AG04450 (cell line): ENCODE measurements at regions not wholly inside any gene's neighbourhood (a gene's known extent, or its start where the extent isn't known, plus 50 kb on each side); places are given as distances from the start of the nearest gene placed in this dataset.
"Not testable (repeated sequence)": the region's sequence is repeated elsewhere in the genome, so short reads cannot be mapped to it uniquely, and the experiment has no call there.

ENCODE experiments used
- CTCF ChIA-PET: fragments of 300-600, 350-600 bp; formaldehyde crosslinking; extraction: SDS; loops from one replicate; lab custom pipeline; 2022; ENCODE audit warnings: antibody characterized with exemption, inconsistent platforms; lab: Charles Lee
- POLR2A ChIA-PET: fragments of 350-600 bp; formaldehyde crosslinking; extraction: SDS; loops from one replicate; lab custom pipeline; 2021; ENCODE audit warnings: antibody characterized with exemption, inconsistent platforms; lab: Yijun Ruan, JAX
- DNase-seq: peaks from one replicate; pipeline ENCODE4 v3.0.0-alpha.2; 2011; ENCODE audit warnings: low read depth, low spot score
- H3K27ac ChIP-seq: one replicate; pipeline ENCODE4 v1.5.1; 2012; ENCODE audit warnings: low read depth, low read length, control low read depth
- H3K27me3 ChIP-seq: one replicate; pipeline ENCODE4 v1.6.0; 2012; ENCODE audit warnings: low read length; ENCODE audit not compliant: control insufficient read depth, insufficient read depth
- H3K4me3 ChIP-seq: 2 replicates; pipeline ENCODE4 v1.5.1; 2011; ENCODE audit warnings: mild to moderate bottlenecking, low read depth, low read length, control low read depth
- H3K9me3 ChIP-seq: 2 replicates; pipeline ENCODE4 v1.5.1; 2012; ENCODE audit warnings: low read length; ENCODE audit not compliant: control insufficient read depth, insufficient read depth
- TF ChIP-seq, protein P1 (sequence below): IDR thresholded peaks from 2 replicates; pipeline ENCODE4 v1.5.1; 2011; ENCODE audit warnings: low read depth, low read length, control low read depth, inconsistent platforms

DNA sequence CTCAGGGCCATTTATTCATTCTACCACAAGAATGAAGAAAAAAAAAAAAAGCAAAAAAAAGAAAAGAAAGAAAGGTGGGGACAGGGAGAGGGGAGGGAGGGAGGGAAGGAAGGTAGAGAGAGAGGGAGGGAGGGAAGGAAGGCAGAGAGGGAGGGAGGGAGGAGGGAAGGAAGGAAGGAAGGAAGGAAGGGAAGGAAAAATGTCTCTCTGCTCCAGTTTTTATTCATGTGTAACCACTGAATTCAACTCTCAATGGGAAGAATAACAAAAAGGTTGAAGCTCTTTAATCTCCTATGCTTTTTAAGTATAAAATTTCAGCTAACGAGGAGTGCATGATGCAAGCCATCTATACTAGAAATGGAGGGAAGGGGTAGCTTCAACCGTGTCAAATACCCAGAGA, 287.3 kb downstream of the MREG start:
- no peaks in the 10 kb centered on the region for H3K27me3 ChIP-seq
- no peaks in the 10 kb centered on the region for H3K9me3 ChIP-seq
- ChIA-PET CTCF (no interaction called here), POLR2A (no interaction called here)
- H3K27ac ChIP-seq = no peak overlapping the region
- H3K4me3 ChIP-seq = no peak overlapping the region
- DNase-seq = no peak
- TF ChIP-seq, protein P1, sequence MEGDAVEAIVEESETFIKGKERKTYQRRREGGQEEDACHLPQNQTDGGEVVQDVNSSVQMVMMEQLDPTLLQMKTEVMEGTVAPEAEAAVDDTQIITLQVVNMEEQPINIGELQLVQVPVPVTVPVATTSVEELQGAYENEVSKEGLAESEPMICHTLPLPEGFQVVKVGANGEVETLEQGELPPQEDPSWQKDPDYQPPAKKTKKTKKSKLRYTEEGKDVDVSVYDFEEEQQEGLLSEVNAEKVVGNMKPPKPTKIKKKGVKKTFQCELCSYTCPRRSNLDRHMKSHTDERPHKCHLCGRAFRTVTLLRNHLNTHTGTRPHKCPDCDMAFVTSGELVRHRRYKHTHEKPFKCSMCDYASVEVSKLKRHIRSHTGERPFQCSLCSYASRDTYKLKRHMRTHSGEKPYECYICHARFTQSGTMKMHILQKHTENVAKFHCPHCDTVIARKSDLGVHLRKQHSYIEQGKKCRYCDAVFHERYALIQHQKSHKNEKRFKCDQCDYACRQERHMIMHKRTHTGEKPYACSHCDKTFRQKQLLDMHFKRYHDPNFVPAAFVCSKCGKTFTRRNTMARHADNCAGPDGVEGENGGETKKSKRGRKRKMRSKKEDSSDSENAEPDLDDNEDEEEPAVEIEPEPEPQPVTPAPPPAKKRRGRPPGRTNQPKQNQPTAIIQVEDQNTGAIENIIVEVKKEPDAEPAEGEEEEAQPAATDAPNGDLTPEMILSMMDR = no peak

DNA sequence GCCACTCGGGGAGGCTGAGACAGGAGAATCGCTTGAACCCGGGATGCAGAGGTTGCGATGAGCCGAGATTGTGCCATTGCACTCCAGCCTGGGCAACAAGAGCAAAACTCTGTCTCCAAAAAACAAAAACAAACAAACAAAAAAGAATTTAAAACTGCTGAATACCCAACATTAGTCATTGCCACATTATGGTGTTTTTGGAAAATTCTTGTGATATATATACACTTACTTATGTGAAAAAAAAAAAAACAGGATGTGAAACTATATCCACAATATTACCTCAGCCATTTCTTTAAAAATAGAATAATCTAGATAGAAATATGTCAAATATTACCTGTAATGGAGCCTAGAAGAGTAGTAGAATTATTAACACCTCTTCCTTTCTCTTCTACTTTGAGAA, 288.3 kb upstream of the FN1 start:
- DNase-seq = no peak
- TF ChIP-seq, protein P1 = no peak
- H3K27ac ChIP-seq = no peak overlapping the region
- H3K4me3 ChIP-seq = no peak overlapping the region
- no peaks in the 10 kb centered on the region for H3K27me3 ChIP-seq
- POLR2A ChIA-PET = interaction anchor here (0.7 kb wide), 1 partner anchor 413 kb away, joined by 3 read pairs; no protein-coding TSS in a partner anchor
- no peaks in the 10 kb centered on the region for H3K9me3 ChIP-seq
- CTCF ChIA-PET = no interaction called here

DNA sequence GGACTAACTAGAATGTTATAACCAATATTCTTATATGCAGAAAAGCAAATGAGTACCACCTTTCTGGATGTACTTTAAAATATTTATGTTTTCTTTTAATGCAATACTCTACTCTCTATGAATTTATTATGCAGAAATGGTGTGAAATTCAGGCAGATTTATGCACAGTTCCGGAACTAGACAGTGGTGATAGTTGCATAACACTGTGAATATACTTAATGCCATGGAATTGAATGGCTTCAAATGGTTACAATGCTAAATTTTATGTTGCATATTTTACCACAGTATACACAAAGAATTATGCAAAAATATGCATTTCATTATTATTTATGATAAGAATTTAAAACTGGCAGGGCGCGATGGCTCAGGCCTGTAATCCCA, 287.8 kb upstream of the FN1 start:
- ChIA-PET CTCF (no interaction called here), POLR2A (no interaction called here)
- TF ChIP-seq, protein P1 = no peak
- no peak overlapping the region for H3K27ac ChIP-seq
- no peak for DNase-seq
- no peaks in the 10 kb centered on the region for H3K27me3 ChIP-seq
- H3K9me3 ChIP-seq = no peaks in the 10 kb centered on the region
- no peak overlapping the region for H3K4me3 ChIP-seq

DNA sequence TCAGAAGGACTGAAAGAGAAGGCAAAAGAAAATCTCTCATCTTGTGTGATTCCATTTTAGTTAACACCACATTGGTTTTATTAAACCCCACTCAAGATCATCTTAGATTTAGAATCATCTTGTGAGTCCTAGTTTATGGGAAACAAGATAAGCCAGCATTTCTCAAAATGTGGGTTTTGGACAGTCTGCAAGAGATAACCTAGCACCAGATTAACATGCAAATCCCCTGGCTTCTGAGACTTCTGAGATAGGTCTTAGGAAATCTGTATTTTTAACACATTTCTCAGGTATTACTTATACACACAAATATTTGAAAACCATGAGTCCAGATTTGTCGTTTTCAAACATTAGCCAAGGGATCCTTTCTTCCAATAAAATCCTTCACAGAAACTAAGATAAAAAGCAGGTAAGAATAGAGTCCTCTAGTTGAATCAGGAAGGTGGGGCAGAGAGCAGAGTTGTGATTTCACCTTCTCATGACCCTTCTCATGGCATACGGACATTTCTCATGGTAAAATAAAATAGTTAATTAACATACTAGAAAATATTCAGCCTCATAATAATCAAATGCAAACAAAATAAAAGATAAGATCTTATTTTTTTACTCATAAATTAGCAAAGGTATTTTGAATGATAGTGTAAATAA, 287.2 kb upstream of the FN1 start:
- no peak overlapping the region for H3K4me3 ChIP-seq
- ChIA-PET POLR2A (no interaction called here), CTCF (interaction anchor here (1.0 kb wide), 1 partner anchor 269 kb away, joined by 4 read pairs; no protein-coding TSS in a partner anchor)
- H3K27me3 ChIP-seq = no peaks in the 10 kb centered on the region
- no peaks in the 10 kb centered on the region for H3K9me3 ChIP-seq
- H3K27ac ChIP-seq = no peak overlapping the region
- DNase-seq = no peak
- TF ChIP-seq, protein P1 = no peak

DNA sequence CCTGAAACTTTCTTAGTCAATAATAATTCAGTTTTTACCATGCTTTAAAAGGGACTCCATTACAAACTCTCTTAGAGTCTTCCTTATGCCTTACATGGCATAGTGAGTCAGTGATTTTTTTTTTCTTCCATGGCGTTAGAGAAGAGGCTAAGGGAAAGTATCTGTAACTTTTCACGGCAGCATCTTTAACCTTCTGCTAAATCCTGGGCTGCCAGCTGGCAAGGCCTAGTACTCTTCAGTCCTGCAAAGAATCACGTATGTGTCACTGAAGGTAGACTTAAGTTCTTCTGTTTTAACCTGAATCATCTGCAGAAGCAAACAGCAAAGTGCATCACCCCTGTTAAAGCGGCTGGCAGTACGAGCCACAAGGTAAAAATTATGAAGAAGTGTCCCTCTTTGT, 286.3 kb upstream of the FN1 start:
- no peak overlapping the region for H3K4me3 ChIP-seq
- DNase-seq = no peak
- CTCF ChIA-PET = interaction anchor here (1.0 kb wide), 1 partner anchor 268 kb away, joined by 4 read pairs; no protein-coding TSS in a partner anchor
- no peak overlapping the region for H3K27ac ChIP-seq
- no peaks in the 10 kb centered on the region for H3K9me3 ChIP-seq
- POLR2A ChIA-PET = no interaction called here
- H3K27me3 ChIP-seq = no peaks in the 10 kb centered on the region
- TF ChIP-seq, protein P1 = no peak

DNA sequence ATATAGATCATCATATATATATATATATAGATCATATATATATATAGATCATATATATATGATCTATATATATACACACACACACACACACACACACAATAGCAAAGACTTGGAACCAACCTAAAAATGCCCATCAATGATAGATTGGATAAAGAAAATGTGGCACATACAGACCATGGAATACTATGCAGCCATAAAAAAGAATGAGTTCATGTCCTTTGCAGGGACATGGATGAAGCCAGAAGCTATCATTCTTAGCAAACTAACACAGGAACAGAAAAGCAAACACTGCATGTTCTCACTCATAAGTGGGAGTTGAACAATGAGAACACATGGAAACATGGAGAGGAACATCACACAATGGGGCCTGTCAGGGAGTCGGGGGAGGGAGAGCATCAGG, 285.6 kb upstream of the FN1 start:
- H3K4me3 ChIP-seq, H3K9me3 ChIP-seq, H3K27me3 ChIP-seq, H3K27ac ChIP-seq, CTCF ChIA-PET, DNase-seq: not testable (repeated sequence)
- POLR2A ChIA-PET = interaction anchor here (0.7 kb wide), 1 partner anchor 118 kb away, joined by 3 read pairs; no protein-coding TSS in a partner anchor
